GM18519 (cell line): ENCODE measurements at regions not wholly inside any gene's neighbourhood (a gene's known extent, or its start where the extent isn't known, plus 50 kb on each side); places are given as distances from the start of the nearest gene placed in this dataset.

ENCODE experiments used
- ATAC-seq: cut with Tn5 transposase; IDR thresholded peaks from one replicate; pipeline ENCODE4 v1.9.1; 2021; ENCODE audit warnings: mild to moderate bottlenecking, moderate library complexity; ENCODE audit not compliant: unreplicated experiment, low FRiP score

DNA sequence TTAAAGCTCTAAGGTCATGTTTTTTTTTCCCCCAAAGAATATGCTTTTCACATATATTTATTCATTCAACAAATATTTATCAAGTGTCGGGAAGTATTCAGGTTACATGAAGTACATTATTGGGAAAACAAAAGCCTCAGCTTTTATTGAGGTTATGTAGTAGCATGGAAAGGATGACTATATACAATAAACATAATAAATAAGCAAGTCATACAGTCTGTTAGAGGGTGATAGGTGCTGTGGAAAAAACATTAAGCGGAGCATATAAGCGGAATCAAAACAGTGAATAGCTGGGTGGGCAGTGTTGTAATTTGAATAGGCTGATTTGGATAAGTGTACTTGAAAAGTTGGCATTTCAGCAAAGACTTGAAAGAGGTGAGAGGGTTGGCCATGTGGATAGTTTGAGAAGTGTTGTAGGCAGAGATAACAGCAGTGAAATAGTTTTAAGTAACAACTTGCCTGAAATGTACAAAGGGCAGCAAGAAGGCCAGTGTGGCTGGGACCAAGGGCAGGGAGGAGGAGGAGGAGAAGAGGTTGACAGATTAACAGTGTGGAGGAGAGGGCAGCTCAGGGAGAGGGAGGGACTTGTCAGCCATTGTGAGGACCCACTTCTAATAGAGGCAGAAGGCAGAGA is 558.7 kb downstream of the SPRY1 start:
- no peak for ATAC-seq

DNA sequence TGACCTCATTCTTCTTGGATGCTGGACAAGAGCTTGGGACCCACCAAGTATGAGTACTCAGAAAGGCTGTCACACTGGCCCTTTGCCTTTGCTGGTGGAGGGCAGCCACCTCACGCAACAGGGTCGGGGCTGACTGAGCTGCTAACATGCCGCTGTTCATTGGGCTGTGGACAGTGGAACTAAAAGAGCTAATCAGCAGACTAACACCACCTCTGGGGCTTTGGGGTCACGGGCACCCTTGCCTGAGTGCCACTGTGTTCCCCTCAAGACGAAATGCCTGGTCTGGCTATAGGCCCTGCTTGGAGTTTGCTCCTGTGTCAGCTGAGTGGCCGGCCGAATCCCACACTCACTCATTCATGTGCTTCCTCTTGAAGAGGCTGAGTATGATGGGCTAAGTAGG is 559.6 kb downstream of the SPRY1 start:
- ATAC-seq: no peak

DNA sequence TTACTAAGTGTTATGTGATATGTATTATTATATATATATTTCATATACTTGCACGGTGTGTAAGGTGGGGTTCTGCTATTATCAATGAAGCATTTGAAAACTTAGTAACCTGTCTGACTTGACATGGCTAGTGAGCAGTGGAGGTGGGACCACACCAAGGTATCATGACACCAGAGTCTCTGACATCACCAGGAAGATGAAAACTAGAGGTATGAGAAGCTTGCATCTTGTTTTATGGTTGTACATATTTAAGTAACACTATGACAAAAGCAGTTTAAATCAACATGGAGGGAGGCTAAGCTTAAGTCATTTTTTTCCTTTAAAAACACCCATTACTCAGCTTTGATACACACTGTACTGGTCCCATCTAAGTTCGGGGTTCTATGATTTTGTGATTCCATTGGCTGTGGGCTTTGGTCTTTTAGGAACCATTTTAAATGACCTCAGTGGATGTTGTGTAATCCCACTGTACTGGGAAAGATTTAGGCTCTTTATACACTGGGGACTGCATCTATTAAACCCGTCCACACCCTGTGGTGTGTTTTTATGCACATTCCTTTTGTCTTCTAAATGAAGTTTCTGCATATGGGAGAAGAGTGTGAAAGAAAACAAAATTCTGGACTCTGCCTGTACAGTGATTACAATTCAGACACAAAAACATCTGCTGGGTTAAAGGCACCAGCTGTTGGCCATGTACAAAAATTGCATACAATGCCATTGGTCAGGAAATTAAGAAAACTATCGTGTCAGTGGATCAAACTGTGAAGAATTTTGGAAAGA is 570.6 kb downstream of the SPRY1 start:
- no peak for ATAC-seq

DNA sequence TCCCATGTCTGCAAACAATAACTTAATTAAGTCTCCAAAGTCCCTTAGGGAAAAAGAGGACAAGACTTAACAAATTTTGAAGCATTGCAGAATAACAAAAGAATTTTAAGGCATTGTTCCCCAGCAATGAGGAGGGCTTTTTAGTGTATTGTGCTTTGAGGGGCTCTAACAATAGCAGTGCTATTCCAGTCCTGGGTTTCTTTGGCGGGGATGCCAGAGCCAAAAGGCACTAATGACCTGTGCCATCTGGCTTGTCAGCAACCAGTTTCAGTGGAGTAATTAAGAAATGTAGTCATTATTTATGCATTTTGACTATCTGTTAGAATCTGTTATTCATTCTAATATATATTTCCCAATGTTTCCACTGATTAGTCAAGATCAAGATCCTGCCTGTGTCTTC is 575.4 kb downstream of the SPRY1 start:
- ATAC-seq: no peak

DNA sequence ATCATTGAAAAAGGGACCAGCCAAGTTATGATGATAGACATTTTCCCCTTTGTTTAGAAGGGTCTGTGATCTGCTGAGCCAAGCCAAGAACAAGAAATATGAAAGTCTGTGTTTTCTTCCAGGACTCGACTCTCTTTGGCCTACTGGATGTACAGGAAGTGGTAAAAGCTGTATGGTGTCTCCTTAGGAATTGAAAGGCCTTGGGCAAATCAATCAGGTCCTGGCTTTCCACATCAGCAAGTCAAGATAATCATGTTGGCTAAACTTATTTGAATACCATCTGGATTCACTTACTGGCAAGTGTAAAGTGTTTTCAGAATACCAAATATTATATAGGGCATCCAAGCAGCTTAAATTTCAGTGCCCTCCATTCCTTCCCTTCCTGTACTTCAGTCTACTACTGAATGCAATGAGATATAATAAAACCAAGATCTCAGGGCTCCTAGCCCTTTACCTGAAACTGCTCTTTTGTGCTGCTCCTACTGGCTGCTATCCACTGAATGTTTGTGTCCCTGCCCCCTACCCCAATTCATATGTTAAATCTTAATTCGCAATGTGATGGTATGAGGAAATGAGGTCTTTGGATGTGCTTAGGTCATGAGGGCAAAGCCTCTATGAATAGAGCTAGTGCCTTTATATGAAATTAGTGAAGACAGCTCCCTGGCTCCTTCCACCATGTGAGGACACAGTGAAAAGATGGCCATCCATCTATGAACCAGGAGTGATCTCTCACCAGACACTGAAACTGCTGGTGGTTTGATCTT is 578.0 kb downstream of the SPRY1 start:
- no peak for ATAC-seq

DNA sequence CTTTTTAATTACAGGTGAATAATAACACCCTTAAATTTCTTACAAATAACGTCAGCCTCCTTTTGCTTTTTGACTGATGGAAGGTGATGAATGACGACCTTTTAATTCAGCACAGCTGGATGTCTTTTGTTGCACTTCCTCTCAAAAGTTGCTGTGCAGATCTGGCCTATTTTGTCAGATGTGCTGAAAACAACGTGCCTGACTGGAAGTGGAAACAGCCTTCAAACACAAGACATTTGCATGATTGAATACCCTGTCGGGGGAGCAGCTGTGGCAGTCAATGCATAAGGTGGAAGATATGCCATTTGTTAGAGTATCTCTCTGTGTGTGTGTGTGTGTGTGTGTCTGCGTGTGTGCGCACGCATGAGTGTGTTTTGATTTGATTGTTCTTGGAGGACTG is 579.7 kb downstream of the SPRY1 start:
- ATAC-seq: no peak

DNA sequence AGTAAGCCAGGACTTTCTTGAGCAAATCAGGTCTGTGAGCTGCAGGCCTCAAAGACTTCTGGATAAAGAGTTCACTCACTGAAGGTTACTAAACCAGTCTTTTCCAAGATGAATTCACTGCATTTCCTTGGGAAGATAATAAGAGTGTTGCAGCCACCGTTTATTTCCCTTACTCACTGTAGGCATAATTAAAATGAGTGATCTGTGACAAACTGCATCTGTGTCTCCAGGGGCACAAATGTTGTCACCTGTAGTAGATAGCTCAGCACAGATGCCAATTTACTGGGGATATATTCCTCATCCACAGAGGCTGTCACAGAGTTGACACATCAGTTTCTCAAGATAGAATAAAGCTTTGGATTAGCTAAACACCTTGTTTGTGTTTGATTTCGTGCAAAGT is 580.2 kb downstream of the SPRY1 start:
- ATAC-seq: no peak

DNA sequence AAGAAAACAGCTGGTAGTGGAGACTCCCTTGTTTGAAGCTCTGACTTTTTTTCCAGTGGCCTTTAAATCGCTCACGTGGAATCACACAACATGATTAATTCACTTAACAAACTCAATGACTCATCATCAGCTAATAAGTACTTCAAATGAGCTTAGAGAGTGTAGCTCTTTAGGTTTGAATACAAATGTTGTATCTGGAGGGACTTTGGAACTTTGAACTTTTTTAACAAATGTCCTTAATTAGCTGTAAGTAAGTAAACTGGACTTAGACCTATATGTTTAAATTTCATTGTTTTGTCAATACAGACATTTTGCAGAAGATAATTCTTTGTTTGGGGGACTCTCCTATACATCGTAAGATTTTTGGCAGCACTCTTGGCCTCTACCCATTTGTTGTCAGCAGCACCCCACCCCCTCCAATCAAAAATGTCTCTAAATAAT is 581.1 kb downstream of the SPRY1 start:
- no peak for ATAC-seq

DNA sequence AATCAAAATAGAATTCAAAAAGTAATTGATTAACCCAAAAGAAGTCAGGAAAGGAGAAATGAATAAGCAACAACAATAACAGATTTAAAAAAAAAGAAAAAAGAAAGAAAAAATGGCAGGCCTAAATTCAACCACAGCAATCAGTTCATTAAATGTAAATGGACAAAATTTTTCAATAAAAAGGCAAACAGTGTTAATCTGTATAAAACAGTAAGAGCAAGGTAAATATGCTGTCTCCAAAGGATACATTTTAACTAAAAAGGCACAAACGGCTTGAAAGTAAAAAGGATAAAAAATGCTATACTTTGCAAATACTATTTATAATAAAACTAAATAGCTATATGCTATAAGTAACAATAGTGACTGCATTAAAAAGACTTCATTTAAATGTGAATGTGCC is 582.0 kb downstream of the SPRY1 start:
- no peak for ATAC-seq

DNA sequence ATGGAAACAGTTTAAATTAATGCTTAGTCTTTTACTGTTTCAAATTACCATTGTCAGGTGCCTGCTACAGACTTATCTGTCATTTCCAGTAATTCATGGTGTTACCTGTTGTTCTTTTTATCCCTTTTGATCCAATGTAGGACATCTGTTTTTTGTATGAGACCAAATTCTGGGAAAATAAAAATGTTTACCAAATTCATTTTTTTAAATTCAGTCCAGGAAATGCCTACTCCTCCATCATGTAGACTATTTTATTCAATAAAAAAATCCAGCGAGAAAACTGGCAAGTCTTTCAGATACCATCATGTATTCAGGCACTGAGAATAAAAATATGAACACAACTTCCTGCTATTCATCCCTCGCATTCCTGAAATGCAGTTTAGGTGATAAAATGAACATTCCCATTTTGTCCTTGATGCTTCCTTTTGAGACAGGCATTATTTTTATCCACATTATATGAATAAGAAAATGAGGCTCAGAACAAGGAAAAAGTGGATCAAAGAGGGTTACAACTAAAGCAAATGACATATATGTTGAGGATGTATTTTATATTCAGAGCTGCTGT is 584.2 kb downstream of the SPRY1 start:
- ATAC-seq: no peak

DNA sequence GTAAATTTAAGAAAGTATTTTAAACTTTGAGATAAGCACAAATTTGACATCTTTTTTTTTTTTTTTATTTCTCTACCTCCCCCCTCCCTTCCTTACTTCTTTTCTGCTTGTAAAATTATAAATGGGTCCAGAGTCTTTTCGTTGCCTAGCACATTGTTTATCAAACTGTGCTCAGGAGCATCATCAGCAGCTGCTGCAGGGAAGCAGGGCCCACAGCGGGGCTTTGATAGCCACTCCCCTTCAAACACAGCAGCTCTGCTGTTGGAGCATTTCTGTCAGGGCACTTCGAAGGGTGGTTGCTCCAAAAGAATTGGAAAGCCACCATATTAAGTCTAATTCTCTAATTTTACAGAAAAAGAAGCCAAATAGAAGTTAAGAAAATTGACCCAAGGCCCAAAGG is 588.3 kb downstream of the SPRY1 start:
- no peak for ATAC-seq

DNA sequence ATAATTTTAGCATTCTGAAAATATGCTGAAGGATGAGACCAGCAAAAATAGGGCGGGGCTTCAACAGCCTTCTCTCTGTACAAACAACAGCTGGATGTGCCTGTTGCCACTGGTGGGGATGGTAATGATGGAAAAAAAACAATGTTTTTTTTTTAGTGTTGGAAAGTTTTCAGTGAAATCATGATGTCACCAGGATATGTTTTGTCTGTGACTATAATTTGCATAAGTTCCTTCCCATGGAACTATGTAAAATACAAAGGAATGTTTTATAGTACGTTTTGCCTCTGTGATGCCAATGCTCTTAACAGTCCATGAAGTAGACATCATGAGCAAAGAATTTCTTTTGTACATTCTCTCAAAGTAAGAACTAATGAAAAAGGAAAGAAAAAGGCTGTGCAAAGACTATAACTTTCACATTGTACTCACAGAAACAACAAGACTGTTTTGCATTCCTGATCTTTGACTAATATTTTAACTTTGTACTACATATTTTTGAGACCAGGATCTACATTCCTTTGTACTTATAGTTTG is 589.7 kb downstream of the SPRY1 start:
- ATAC-seq: no peak

DNA sequence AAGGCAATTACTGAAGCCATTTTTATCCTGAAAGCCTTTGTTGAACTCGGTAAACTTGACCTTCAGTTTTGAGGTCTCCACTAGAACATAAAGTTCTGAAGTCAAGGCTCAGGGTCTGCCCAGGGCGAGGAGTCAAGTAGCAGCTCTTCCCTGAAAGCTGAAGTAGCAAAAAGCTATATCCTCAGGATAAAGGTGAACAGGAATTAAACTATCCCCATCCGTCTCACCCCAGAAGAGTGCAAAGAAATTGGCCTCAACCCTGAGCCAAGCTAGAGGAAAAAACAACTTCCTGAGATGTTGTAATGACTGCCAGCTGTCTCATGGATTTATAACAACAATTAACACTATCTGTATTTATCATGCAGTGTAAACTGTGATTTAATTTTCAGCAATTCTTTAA is 590.8 kb downstream of the SPRY1 start:
- no peak for ATAC-seq

DNA sequence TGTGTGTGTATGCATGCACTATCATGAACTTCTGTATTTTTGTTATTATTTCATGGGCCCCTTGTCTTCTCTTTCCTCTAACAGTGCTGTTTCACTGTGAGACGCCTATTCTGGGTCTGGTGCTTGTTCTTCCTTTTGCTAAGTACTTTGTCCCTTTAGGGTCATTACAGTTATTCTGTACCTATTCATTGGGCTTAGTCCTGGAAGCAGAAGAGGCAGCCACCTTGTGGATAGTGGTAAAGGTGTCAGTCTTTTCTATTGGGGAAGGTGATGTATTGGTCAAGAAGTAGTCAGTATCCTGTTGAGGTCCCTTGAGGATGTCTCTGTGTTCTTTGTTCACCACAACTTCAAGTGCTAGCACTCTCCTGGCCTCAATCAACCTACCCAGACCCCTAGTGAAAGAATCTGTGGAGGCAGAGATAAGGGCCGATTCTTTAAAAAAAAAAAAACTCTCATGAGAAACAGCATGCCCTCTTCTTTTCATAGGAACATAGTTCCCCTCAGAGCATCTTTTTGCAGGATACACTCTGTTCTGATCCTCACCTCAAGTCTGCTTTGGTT is 593.8 kb downstream of the SPRY1 start:
- ATAC-seq: no peak

DNA sequence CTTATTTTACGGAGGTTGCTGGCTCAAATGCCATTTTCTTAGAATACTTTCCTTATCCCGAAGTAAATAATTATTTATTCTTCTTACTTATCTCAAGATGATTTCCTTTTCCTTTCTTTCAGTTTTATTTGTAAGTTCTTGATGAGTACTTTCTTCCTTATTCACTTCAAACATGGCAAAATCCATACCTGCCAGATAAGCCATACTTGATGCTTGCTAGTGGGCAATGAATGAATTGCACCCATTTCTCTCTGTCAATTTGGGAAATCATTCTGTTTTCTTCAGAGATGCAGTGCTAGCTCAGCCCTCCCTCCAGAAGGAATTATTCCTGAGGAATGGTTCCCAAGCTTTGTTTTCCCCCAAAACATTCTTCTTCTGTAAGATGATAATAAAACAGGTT is 598.3 kb downstream of the SPRY1 start:
- ATAC-seq: no peak

DNA sequence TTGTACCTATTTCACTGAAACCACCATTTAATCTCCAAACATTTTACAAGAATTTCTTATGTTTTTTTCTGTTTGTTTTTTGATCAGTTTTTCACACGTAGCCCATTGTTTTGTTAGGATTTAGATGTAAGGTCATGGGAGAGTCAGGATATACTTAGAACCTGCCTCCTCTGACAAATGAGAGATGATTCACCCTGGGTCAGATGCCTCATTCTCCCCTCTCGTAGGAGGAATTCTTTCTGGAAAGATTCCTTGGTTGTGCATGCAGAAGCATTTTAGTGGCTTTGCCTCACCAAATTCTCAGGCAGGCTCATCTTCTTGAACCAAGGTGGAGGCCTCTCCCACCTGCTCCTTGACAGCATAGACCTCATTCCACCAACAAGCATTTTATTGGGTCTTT is 599.3 kb downstream of the SPRY1 start:
- ATAC-seq: no peak

DNA sequence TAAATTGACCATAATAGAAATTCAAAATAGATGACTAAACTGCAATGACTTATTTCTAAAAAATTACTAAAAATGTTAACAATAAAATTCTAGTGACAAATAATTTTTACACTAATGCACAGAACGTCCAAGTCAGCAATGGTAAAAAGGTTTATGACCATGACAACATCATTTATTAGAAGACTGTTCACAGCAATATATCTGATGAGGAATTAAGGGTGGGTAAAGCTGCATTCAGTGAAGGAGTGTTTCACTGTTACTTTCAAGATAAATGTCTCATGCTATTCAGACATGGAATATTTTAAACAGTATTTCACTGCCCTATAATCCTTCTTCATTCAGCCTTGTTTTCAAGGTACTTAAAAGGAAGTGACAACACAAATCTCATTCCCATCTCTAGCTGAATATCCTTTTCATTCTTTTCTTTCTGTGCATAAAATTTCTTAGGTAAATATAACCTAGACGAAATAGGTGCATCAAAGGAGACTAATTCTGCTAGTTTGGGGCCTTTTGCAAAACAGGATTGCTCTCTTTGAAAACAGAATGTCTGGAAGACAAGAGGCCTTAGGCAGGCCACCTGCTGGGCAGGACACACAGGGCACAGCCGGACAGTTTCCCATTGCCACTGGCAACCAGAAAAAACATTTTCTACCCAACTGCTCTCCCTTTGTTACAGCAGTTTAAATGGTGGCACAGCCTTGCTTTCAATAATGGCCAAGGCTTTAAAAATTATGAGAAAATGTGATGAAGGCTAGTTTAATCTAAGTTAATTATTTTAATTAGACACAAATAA is 600.3 kb downstream of the SPRY1 start:
- ATAC-seq: no peak

DNA sequence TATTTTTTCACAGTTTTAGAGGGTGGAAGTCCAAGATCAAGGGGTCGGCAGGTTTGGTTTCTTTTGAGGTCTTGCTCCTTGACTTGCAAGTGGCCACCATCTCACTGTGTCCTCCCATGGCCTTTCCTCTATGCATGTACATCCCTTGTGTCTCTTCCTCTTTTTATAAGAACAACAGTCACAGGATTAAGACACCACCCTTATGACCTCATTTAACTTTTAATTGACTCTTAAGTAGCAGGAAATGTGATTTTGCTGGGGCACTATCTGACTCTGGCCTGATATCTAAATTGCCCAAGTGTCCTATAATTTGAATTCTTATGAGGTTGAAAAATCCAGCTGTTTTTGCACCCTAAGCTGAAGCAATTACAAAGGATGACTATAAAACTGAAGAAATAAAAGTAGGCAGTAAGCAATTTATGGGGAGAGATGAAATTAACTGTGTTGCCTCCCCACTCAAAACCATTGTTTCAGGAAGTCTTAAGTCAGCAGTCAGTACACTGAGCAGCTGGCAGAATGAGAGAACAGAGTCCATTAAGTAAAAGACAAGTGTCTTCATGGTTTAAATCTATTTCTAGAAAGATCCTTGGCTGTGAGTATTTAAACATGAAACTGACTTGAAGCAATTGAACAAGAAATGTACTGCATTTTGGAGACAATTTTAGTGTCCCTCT is 601.3 kb downstream of the SPRY1 start:
- ATAC-seq: no peak

DNA sequence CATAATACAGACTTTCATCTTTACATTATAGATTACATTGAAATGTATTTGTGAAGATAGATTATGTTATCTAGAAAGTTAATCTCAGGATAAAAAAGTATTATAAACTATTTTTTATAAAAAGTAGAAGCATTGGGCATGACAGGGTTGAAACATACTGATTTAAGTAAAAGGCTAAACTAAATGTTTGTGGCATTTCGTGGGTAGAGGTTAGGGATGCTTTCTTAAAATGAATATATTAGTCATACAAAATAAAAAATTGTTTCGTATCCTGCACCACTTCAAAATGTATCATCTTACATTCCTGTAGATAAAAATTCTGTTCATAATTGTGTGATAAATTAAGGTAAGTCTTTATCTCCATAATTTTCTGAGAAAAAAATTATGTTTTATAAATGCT is 603.6 kb downstream of the SPRY1 start:
- ATAC-seq: no peak
